SH-SY5Y (cell line): ENCODE measurements at regions not wholly inside any gene's neighbourhood (a gene's known extent, or its start where the extent isn't known, plus 50 kb on each side); places are given as distances from the start of the nearest gene placed in this dataset.

ENCODE experiments used
- GATA2 ChIP-seq: IDR thresholded peaks from 2 replicates; pipeline ENCODE4 v1.6.1; 2011; ENCODE audit warnings: mild to moderate bottlenecking, low read depth, low read length
- GATA3 ChIP-seq: IDR thresholded peaks from 2 replicates; pipeline ENCODE4 v1.6.1; 2011; ENCODE audit warnings: low read depth, mild to moderate bottlenecking, low read length, moderate library complexity

- TF ChIP-seq GATA2 (no peak), GATA3 (no peak)
Measured at GRCh38 chr5:21145376-21145775, 1157.4 kb upstream of the CDH18 start.
